GM23338 (cell line): ENCODE measurements at regions not wholly inside any gene's neighbourhood (a gene's known extent, or its start where the extent isn't known, plus 50 kb on each side); places are given as distances from the start of the nearest gene placed in this dataset.

Experiments used
- ATAC-seq: fragments of 200-7000 bp; cut with Tn5 transposase; 3 replicates; pipeline ENCODE4 v1.9.1; 2020
- DNase-seq: peaks from one replicate; pipeline ENCODE4 v3.0.0-alpha.2; 2015; ENCODE audit warnings: low spot score
- H2AFZ ChIP-seq: fragments of 200-600 bp; sonication (generic); 2 replicates; pipeline ENCODE4 v1.8.0; 2016; ENCODE audit warnings: antibody characterized with exemption, mild to moderate bottlenecking, moderate library complexity
- H3F3A ChIP-seq: fragments of 200-600 bp; sonication (generic); replicated peaks from 2 replicates; pipeline ENCODE4 v1.8.0; 2017; ENCODE audit warnings: antibody characterized with exemption, mixed run types, low read depth
- H3K27ac ChIP-seq: fragments of 200-600 bp; sonication (generic); 2 replicates; pipeline ENCODE4 v1.6.1; 2016; ENCODE audit warnings: low read depth
- H3K27me3 ChIP-seq: fragments of 200-600 bp; sonication (generic); 2 replicates; pipeline ENCODE4 v1.8.0; 2016; ENCODE audit warnings: mild to moderate bottlenecking, mixed run types, moderate library complexity; ENCODE audit not compliant: insufficient read depth
- H3K36me3 ChIP-seq: fragments of 200-600 bp; sonication (generic); 2 replicates; pipeline ENCODE4 v1.8.0; 2016; ENCODE audit warnings: mild to moderate bottlenecking; ENCODE audit not compliant: insufficient read depth
- H3K4me1 ChIP-seq: fragments of 200-600 bp; sonication (generic); 2 replicates; pipeline ENCODE4 v1.8.0; 2016; ENCODE audit warnings: mild to moderate bottlenecking, moderate library complexity; ENCODE audit not compliant: insufficient read depth
- H3K4me2 ChIP-seq: fragments of 200-600 bp; sonication (generic); 2 replicates; pipeline ENCODE4 v1.7.1; 2017; ENCODE audit warnings: mixed run types
- H3K4me3 ChIP-seq: fragments of 200-600 bp; sonication (generic); 2 replicates; pipeline ENCODE4 v1.6.1; 2016; ENCODE audit warnings: mixed run types
- H3K79me2 ChIP-seq: fragments of 200-600 bp; sonication (generic); replicated peaks from 2 replicates; pipeline ENCODE4 v1.8.0; 2017; ENCODE audit warnings: mild to moderate bottlenecking; ENCODE audit not compliant: insufficient read depth
- H3K9me2 ChIP-seq: fragments of 200-600 bp; sonication (generic); 2 replicates; pipeline ENCODE4 v1.8.0; 2017; ENCODE audit not compliant: insufficient read depth
- H4K20me1 ChIP-seq: fragments of 200-600 bp; sonication (generic); replicated peaks from 2 replicates; pipeline ENCODE4 v1.8.0; 2017; ENCODE audit warnings: mild to moderate bottlenecking; ENCODE audit not compliant: insufficient read depth
- H3K27ac Mint-ChIP-seq: 2 replicates; pipeline ENCODE4 v1.8.0; 2020; ENCODE audit warnings: inconsistent platforms, mild to moderate bottlenecking, moderate library complexity, mixed read lengths
- H3K27me3 Mint-ChIP-seq: 3 replicates; pipeline ENCODE4 v1.8.0; 2022; ENCODE audit warnings: low read depth, mild to moderate bottlenecking, moderate library complexity, mixed read lengths, inconsistent platforms; ENCODE audit not compliant: insufficient read depth, poor library complexity
- H3K36me3 Mint-ChIP-seq: 3 replicates; pipeline ENCODE4 v1.8.0; 2021; ENCODE audit warnings: low read depth, mild to moderate bottlenecking, inconsistent platforms, moderate library complexity, mixed read lengths
- H3K4me1 Mint-ChIP-seq: 3 replicates; pipeline ENCODE4 v1.8.0; 2020; ENCODE audit warnings: mild to moderate bottlenecking, inconsistent platforms, mixed read lengths
- H3K4me3 Mint-ChIP-seq: 3 replicates; pipeline ENCODE4 v1.8.0; 2021; ENCODE audit warnings: moderate library complexity, mild to moderate bottlenecking, inconsistent platforms, mixed read lengths
- H3K9me3 Mint-ChIP-seq: 3 replicates; pipeline ENCODE4 v1.8.0; 2020; ENCODE audit warnings: moderate library complexity, mild to moderate bottlenecking, inconsistent platforms, mixed read lengths
- CREB1 ChIP-seq: fragments of 250-450 bp; sonication (Bioruptor Pico); IDR thresholded peaks from 2 replicates; pipeline ENCODE4 v1.5.0; 2020; ENCODE audit warnings: low read depth, mild to moderate bottlenecking, moderate library complexity
- EZH2 ChIP-seq: fragments of 200-600 bp; sonication (generic); IDR thresholded peaks from one replicate; pipeline ENCODE4 v1.8.0; 2017; ENCODE audit warnings: antibody characterized with exemption, mild to moderate bottlenecking, low read depth; ENCODE audit not compliant: unreplicated experiment
- EZH2phosphoT487 ChIP-seq: fragments of 200-600 bp; sonication (generic); IDR thresholded peaks from one replicate; pipeline ENCODE4 v1.8.1; 2018; ENCODE audit warnings: antibody characterized with exemption; ENCODE audit not compliant: unreplicated experiment
- JUNB ChIP-seq: IDR thresholded peaks from one replicate; pipeline ENCODE4 v1.6.1; 2016; ENCODE audit warnings: antibody characterized with exemption; ENCODE audit not compliant: unreplicated experiment
- NANOG ChIP-seq: IDR thresholded peaks from 2 replicates; pipeline ENCODE4 v1.6.1; 2016; ENCODE audit warnings: antibody characterized with exemption, borderline replicate concordance
- POLR2AphosphoS5 ChIP-seq: IDR thresholded peaks from 2 replicates; pipeline ENCODE4 v1.6.1; 2016; ENCODE audit warnings: antibody characterized with exemption, low read depth
- STAT1 ChIP-seq: IDR thresholded peaks from one replicate; pipeline ENCODE4 v1.6.1; 2016; ENCODE audit warnings: antibody characterized with exemption; ENCODE audit not compliant: unreplicated experiment
- ZNF114 ChIP-seq: fragments of 250-450 bp; sonication (Bioruptor Pico); IDR thresholded peaks from 2 replicates; pipeline ENCODE4 v1.5.0; 2020; ENCODE audit warnings: mild to moderate bottlenecking, moderate library complexity
- ZNF331 ChIP-seq: fragments of 250-450 bp; sonication (Bioruptor Pico); IDR thresholded peaks from 2 replicates; pipeline ENCODE4 v1.5.0; 2020; ENCODE audit warnings: low read depth, mild to moderate bottlenecking, moderate library complexity
- TF ChIP-seq, protein P1 (sequence below): IDR thresholded peaks from 2 replicates; pipeline ENCODE4 v1.6.1; 2016; ENCODE audit warnings: antibody characterized with exemption
- TF ChIP-seq, protein P2 (sequence below): IDR thresholded peaks from one replicate; pipeline ENCODE4 v1.6.1; 2018; ENCODE audit warnings: antibody characterized with exemption; ENCODE audit not compliant: unreplicated experiment
- TF ChIP-seq, protein P3 (sequence below), 2 experiments: fragments of 200-600 bp in 1 of 2; sonication (generic) in 1 of 2; conservative IDR thresholded peaks; 2 replicates each; pipeline versions ENCODE4 v1.5.1 to v1.6.1; 2016 to 2017; ENCODE audit warnings: antibody characterized with exemption in 2 of 2, low read depth in 2 of 2, mild to moderate bottlenecking in 2 of 2, moderate library complexity in 1 of 2
- TF ChIP-seq, protein P4 (sequence below): fragments of 250-450 bp; sonication (Bioruptor Pico); IDR thresholded peaks from 2 replicates; pipeline ENCODE4 v1.5.0; 2020; ENCODE audit warnings: mild to moderate bottlenecking, moderate library complexity

DNA sequence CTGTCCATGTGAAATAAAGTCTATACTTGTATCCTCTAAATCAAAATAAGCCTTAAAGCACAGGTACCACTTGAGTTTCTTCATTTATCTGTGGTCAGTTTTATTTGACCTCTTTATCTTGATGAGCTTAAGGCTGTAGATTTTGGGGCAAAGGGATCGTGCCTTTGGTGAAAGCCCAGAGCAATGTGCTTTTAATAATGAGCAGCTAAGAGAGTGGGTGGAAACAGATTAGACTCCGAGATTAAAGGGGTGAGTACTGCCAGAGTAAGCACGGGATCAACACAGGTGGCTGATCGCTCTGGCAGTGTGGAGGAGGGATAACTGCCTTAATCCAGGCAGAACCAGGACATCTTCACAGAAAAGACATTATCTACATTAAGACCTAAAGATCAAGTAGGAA, 280.4 kb downstream of the TDRD15 start:
- no peaks in the 10 kb centered on the region for H3K4me1 ChIP-seq
- H3K9me2 ChIP-seq: no peaks in the 10 kb centered on the region
- H3K4me3 ChIP-seq: no peak overlapping the region
- H3K4me2 ChIP-seq: no peak overlapping the region
- H3K27ac Mint-ChIP-seq: no peak overlapping the region
- H3K36me3 Mint-ChIP-seq: no peaks in the 10 kb centered on the region
- ATAC-seq: no peak
- TF ChIP-seq, protein P1, sequence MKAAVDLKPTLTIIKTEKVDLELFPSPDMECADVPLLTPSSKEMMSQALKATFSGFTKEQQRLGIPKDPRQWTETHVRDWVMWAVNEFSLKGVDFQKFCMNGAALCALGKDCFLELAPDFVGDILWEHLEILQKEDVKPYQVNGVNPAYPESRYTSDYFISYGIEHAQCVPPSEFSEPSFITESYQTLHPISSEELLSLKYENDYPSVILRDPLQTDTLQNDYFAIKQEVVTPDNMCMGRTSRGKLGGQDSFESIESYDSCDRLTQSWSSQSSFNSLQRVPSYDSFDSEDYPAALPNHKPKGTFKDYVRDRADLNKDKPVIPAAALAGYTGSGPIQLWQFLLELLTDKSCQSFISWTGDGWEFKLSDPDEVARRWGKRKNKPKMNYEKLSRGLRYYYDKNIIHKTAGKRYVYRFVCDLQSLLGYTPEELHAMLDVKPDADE: no peak
- no peak for TF ChIP-seq EZH2phosphoT487
- TF ChIP-seq EZH2: no peak
- no peak for TF ChIP-seq STAT1
- no peak for TF ChIP-seq NANOG
- TF ChIP-seq ZNF331 (CRISPR knock-in tag): no peak
- no peak for TF ChIP-seq ZNF114 (CRISPR knock-in tag)
- TF ChIP-seq, protein P2, sequence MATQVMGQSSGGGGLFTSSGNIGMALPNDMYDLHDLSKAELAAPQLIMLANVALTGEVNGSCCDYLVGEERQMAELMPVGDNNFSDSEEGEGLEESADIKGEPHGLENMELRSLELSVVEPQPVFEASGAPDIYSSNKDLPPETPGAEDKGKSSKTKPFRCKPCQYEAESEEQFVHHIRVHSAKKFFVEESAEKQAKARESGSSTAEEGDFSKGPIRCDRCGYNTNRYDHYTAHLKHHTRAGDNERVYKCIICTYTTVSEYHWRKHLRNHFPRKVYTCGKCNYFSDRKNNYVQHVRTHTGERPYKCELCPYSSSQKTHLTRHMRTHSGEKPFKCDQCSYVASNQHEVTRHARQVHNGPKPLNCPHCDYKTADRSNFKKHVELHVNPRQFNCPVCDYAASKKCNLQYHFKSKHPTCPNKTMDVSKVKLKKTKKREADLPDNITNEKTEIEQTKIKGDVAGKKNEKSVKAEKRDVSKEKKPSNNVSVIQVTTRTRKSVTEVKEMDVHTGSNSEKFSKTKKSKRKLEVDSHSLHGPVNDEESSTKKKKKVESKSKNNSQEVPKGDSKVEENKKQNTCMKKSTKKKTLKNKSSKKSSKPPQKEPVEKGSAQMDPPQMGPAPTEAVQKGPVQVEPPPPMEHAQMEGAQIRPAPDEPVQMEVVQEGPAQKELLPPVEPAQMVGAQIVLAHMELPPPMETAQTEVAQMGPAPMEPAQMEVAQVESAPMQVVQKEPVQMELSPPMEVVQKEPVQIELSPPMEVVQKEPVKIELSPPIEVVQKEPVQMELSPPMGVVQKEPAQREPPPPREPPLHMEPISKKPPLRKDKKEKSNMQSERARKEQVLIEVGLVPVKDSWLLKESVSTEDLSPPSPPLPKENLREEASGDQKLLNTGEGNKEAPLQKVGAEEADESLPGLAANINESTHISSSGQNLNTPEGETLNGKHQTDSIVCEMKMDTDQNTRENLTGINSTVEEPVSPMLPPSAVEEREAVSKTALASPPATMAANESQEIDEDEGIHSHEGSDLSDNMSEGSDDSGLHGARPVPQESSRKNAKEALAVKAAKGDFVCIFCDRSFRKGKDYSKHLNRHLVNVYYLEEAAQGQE: no peak
- TF ChIP-seq, protein P3, sequence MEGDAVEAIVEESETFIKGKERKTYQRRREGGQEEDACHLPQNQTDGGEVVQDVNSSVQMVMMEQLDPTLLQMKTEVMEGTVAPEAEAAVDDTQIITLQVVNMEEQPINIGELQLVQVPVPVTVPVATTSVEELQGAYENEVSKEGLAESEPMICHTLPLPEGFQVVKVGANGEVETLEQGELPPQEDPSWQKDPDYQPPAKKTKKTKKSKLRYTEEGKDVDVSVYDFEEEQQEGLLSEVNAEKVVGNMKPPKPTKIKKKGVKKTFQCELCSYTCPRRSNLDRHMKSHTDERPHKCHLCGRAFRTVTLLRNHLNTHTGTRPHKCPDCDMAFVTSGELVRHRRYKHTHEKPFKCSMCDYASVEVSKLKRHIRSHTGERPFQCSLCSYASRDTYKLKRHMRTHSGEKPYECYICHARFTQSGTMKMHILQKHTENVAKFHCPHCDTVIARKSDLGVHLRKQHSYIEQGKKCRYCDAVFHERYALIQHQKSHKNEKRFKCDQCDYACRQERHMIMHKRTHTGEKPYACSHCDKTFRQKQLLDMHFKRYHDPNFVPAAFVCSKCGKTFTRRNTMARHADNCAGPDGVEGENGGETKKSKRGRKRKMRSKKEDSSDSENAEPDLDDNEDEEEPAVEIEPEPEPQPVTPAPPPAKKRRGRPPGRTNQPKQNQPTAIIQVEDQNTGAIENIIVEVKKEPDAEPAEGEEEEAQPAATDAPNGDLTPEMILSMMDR (conservative IDR thresholded peaks at IDR 0.05; ENCODE audit: low read depth in 2 of 2): no peak
- TF ChIP-seq CREB1 (CRISPR knock-in tag): no peak
- TF ChIP-seq JUNB: no peak
- no peak for TF ChIP-seq POLR2AphosphoS5
- TF ChIP-seq, protein P4, sequence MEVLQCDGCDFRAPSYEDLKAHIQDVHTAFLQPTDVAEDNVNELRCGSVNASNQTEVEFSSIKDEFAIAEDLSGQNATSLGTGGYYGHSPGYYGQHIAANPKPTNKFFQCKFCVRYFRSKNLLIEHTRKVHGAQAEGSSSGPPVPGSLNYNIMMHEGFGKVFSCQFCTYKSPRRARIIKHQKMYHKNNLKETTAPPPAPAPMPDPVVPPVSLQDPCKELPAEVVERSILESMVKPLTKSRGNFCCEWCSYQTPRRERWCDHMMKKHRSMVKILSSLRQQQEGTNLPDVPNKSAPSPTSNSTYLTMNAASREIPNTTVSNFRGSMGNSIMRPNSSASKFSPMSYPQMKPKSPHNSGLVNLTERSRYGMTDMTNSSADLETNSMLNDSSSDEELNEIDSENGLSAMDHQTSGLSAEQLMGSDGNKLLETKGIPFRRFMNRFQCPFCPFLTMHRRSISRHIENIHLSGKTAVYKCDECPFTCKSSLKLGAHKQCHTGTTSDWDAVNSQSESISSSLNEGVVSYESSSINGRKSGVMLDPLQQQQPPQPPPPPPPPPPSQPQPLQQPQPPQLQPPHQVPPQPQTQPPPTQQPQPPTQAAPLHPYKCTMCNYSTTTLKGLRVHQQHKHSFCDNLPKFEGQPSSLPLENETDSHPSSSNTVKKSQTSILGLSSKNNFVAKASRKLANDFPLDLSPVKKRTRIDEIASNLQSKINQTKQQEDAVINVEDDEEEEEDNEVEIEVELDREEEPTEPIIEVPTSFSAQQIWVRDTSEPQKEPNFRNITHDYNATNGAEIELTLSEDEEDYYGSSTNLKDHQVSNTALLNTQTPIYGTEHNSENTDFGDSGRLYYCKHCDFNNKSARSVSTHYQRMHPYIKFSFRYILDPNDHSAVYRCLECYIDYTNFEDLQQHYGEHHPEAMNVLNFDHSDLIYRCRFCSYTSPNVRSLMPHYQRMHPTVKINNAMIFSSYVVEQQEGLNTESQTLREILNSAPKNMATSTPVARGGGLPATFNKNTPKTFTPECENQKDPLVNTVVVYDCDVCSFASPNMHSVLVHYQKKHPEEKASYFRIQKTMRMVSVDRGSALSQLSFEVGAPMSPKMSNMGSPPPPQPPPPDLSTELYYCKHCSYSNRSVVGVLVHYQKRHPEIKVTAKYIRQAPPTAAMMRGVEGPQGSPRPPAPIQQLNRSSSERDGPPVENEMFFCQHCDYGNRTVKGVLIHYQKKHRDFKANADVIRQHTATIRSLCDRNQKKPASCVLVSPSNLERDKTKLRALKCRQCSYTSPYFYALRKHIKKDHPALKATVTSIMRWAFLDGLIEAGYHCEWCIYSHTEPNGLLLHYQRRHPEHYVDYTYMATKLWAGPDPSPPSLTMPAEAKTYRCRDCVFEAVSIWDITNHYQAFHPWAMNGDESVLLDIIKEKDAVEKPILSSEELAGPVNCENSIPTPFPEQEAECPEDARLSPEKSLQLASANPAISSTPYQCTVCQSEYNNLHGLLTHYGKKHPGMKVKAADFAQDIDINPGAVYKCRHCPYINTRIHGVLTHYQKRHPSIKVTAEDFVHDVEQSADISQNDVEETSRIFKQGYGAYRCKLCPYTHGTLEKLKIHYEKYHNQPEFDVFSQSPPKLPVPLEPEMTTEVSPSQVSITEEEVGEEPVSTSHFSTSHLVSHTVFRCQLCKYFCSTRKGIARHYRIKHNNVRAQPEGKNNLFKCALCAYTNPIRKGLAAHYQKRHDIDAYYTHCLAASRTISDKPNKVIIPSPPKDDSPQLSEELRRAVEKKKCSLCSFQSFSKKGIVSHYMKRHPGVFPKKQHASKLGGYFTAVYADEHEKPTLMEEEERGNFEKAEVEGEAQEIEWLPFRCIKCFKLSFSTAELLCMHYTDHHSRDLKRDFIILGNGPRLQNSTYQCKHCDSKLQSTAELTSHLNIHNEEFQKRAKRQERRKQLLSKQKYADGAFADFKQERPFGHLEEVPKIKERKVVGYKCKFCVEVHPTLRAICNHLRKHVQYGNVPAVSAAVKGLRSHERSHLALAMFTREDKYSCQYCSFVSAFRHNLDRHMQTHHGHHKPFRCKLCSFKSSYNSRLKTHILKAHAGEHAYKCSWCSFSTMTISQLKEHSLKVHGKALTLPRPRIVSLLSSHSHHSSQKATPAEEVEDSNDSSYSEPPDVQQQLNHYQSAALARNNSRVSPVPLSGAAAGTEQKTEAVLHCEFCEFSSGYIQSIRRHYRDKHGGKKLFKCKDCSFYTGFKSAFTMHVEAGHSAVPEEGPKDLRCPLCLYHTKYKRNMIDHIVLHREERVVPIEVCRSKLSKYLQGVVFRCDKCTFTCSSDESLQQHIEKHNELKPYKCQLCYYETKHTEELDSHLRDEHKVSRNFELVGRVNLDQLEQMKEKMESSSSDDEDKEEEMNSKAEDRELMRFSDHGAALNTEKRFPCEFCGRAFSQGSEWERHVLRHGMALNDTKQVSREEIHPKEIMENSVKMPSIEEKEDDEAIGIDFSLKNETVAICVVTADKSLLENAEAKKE (CRISPR knock-in tag): no peak
- no peaks in the 10 kb centered on the region for H3K27me3 ChIP-seq
- no peaks in the 10 kb centered on the region for H3K36me3 ChIP-seq
- H3K4me1 Mint-ChIP-seq: no peaks in the 10 kb centered on the region
- H2AFZ ChIP-seq: no peak overlapping the region
- no peaks in the 10 kb centered on the region for H3F3A ChIP-seq
- DNase-seq: no peak
- no peak overlapping the region for H3K27ac ChIP-seq
- no peaks in the 10 kb centered on the region for H3K79me2 ChIP-seq
- no peaks in the 10 kb centered on the region; the same call in 2 of the 3 replicates for H3K9me3 Mint-ChIP-seq
- no peaks in the 10 kb centered on the region for H4K20me1 ChIP-seq
- H3K4me3 Mint-ChIP-seq: no peak overlapping the region
- H3K27me3 Mint-ChIP-seq: peaks cover 2% of the 10 kb centered on the region
